DMS 273 treated with DMSO at 0.1 percent for 48 hours (cell line): ENCODE measurements at regions not wholly inside any gene's neighbourhood (a gene's known extent, or its start where the extent isn't known, plus 50 kb on each side); places are given as distances from the start of the nearest gene placed in this dataset.

Experiments
- DNase-seq: peaks from one replicate; lab custom pipeline; 2025; lab: John Stamatoyannopoulos, UW

DNA sequence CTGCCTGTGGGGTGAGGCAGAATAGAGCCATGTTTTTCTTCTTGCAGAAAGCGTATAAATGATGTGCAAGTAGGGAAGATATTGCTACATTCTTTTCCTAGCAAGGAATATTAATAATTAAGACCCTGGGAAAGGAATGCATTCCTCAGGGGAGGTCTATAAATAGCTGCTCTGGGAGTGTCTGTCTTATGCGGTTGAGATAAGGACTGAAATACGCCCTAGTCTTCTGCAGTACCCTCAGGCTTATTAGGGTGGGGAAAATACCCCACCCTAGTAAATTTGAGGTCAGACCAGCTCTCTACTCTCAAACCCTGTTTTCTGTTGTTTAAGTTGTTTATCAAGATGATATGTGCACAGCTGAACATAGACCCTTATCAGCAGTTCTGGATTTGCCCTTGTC lies 155.9 kb upstream of the HMCN1 start:
- DNase-seq, result no peak

DNA sequence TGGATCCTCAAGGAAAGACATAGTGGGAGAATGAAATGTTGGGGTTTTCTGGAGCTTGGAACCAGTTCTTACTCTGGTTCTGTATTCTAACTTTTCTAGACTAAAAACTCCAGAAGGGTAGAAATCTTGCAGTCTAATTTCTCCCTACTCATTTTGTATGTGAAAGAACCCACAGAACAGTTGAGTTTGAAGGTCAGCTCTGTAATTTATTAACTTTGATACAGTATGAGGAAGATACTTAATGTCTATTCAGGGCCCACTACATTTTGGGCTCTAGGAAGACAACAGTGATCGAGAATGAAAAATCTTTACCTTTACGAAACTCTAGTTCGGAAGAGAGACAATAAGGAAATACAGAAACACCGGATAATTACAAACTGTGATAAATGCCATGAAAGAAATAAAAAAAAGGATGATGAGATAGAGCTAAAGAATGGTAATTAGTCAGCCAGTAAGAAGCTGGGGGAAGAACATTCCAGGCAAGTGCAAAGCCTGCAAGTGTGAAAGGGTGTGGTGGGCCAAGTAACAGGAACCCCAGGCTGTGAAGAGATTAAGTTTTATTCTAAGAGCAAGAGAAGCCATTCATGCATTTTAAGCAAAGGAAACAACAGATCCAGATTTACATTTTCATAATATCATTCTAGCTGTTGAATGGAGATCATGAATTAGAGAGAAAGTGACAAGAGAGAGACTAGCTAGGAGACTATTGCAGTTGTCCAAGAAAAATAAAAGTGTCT lies 159.9 kb upstream of the HMCN1 start:
- DNase-seq, result no peak

- no peak for DNase-seq
These were observed 160.5 kb upstream of the HMCN1 start for GRCh38 chr1:185573677-185574076.

GRCh38 chr1:185573162-185573561 lies 161.0 kb upstream of the HMCN1 start:
- no peak for DNase-seq

DNA sequence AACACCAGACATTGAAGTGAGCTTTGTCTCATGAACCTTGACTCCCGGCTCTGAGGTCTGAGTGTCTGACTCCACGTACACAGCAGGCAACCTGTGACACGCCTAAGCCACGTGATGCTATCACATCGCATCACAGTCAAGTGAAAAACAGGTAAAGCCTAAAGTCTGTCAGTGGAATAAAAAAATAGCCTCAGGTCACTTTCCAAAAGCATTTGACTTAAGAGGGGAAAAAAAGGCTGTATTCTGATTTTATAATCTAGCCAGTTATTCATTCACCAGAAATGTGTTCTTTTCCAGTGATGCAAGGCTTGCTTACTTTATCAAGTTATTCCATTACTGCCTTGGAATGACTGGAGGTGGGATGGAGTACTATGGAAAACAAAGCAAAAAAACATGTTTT lies 163.2 kb upstream of the HMCN1 start:
- DNase-seq, result no peak

GRCh38 chr1:185568155-185569123 lies 165.8 kb upstream of the HMCN1 start:
- no peak for DNase-seq

GRCh38 chr1:185567440-185567839 lies 166.8 kb upstream of the HMCN1 start:
- DNase-seq, result no peak

GRCh38 chr1:185566995-185567394 lies 167.2 kb upstream of the HMCN1 start:
- DNase-seq, result no peak

GRCh38 chr1:185565302-185565701 lies 168.9 kb upstream of the HMCN1 start:
- no peak for DNase-seq

DNA sequence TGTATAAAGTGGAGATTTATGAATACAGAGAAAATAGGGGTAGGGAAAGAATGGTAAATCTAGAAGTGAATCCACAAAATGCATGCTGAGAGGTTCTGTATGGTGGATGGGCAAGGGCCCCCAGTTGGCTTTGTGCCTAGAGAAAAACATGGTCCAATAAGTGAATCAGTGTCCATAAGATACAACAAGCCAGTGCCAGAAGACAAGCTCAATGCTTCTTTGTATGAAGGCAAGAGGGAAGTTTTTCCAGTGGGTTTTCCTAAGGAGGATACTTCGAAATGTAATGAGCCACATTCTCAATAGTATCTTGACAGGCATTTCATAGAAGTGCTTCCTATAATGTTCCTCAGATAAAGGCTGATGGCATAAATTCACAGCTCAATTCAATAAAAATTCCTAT lies 169.4 kb upstream of the HMCN1 start:
- DNase-seq, result no peak

- DNase-seq, result no peak
These were observed 171.5 kb upstream of the HMCN1 start for GRCh38 chr1:185562461-185563359.

- DNase-seq, result no peak
These were observed 172.6 kb upstream of the HMCN1 start for GRCh38 chr1:185561629-185562028.

- no peak for DNase-seq
These were observed 173.4 kb upstream of the HMCN1 start for GRCh38 chr1:185560760-185561159.

DNA sequence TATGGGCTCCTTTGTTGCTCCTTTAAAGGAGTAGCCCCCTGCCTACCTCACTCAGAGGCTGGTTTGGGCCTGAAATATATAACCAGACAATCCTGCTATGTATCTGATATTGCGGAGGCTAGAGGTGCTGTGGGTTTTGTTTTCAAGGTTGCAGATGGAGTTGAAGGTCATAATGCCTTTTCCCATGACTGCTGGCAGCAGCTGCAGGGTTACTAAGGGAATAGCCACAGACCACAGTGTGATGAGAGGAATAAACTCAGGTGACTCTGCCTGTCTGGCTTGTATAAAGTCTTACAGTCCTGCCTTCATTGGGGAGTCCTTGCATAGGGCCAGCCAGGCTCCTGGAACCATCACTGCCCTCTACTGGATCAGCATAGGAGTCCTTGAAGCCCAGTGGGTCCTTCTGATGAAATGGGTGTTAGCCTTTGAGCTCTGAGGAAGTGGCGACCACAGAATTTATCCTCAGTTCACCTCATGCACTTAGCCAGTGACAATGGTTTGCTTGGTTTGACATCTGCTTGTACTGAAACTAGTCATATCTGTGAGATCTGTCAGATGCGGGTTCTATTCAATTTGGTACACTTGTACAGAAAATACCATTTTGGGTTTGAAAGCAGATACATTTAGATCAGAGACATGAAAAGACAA lies 174.4 kb upstream of the HMCN1 start:
- DNase-seq, result no peak

DNA sequence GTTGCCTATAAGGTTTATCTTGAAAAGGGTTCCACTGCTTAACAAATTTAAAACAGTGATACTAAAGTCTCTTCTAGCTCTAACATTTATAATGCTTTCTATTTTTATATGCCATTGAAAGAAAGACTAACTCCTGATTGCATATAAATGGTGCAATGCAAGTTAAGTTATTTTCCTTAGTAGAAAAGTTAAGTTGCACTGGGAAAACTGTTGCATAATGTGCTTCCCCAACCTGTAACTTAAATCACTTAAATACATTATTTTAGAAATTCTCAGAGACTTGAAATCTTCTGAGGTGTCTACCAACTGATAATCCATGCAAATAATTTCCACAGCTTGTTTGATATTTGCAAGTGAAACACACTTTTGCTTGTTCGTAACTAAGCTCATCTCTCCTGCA lies 175.0 kb upstream of the HMCN1 start:
- DNase-seq, result no peak

DNA sequence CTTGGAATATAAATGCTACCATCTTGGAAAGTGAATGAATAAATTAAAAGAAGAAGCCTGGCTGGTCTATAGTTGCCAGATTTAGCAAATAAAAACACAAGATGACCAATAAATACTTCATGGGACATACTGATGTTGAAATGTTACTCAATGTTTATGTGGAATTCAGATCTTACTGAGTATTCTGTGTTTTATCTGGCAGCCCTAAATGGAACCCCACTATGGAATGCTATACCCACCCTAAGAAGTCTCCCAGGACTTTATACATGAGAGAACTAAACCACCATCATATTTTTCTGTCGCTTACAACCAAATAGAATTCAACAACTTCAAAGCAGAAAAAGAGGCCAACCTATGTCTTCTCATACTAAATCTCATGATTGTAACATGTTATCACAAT lies 177.6 kb upstream of the HMCN1 start:
- no peak for DNase-seq

DNA sequence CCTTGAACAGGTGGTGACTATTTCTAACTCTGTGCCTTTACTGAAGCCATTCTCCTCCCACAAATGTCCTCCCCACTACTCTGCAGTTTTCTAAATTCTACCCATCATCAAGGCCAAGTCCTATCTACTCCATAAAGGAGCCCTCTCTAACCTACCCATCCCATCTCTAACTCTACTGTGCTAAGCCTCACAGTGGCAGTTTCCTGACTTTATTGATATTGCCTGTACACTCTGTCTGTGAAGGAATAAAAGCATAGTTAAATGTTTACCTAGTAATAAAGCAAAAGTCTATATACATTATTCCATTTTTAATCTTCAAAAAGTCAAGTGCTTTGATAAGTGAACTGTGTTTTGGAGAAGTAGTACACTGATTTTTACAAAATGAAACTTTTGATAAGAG lies 178.4 kb upstream of the HMCN1 start:
- DNase-seq, result no peak

DNA sequence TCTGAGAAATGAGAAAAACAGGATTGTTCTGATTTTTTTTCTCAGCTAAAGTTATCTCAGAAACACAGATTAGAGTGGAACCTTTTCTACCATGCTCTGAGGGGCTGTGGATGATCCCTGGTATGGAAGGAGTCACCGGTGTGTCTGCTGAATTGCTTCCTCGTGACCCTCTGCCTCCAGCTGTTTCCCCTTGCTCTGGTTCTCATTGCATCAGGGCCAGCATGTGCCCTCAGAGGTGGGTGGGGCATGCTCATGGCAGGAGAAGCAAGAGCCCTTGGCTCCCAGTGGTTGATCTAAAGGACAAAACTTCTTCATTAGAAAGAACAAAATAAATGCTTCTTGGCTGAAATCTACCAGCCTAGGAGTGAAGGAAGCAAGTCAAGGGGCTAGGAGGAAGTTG lies 183.2 kb upstream of the HMCN1 start:
- no peak for DNase-seq

- DNase-seq, result no peak
These were observed 184.3 kb upstream of the HMCN1 start for GRCh38 chr1:185549906-185550305.

- no peak for DNase-seq
These were observed 188.2 kb upstream of the HMCN1 start for GRCh38 chr1:185546029-185546428.

- no peak for DNase-seq
These were observed 192.3 kb upstream of the HMCN1 start for GRCh38 chr1:185541871-185542301.

DNA sequence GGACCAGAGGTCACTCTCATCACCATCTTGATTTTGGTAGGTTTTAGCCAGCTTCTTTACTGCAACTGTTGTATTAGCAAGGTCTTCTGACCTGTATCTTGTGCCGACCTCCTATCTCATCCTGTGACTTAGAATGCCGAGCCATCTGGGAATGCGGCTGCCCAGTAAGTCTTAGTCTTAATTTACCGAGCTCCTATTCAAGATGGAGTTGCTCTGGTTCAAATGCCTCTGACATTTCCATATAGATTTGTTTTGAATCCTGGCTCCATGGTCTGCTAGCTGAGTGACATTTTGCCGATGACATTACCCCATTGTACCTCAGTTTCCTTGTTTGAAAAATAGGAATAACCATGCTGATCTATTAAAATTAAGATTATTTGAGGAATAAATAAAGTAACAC lies 193.9 kb upstream of the HMCN1 start:
- no peak for DNase-seq
